Tibial nerve (tissue), 4 donors: ENCODE measurements at regions not wholly inside any gene's neighbourhood (a gene's known extent, or its start where the extent isn't known, plus 50 kb on each side); places are given as distances from the start of the nearest gene placed in this dataset.
A peak's percentile ranks its signal among the peaks of the same experiment; 100 is the strongest.

ENCODE experiments used
- DNase-seq, 2 donors: peaks; one replicate each; pipeline ENCODE4 v3.0.0-alpha.2; 2019; ENCODE audit warnings: low spot score in 2 of 2
- H3K27ac ChIP-seq, 4 donors: fragments of 200-600 bp; sonication (generic) in 3 of 4; one replicate each; pipeline ENCODE4 v1.5.1; 2017 to 2019; ENCODE audit warnings: mild to moderate bottlenecking in 1 of 4
- H3K27me3 ChIP-seq, 2 donors: fragments of 200-600 bp; sonication (generic) in 1 of 2; one replicate each; pipeline versions ENCODE4 v1.5.1 to v1.6.0; 2017 to 2019
- H3K36me3 ChIP-seq, 3 donors: fragments of 200-600 bp; sonication (generic); one replicate each; pipeline ENCODE4 v1.5.1; 2018 to 2019
- H3K4me1 ChIP-seq, 4 donors: fragments of 200-600 bp; sonication (generic) in 3 of 4; one replicate each; pipeline ENCODE4 v1.5.1; 2017 to 2019
- H3K4me3 ChIP-seq, 4 donors: fragments of 200-600 bp; sonication (generic) in 3 of 4; one replicate each; pipeline ENCODE4 v1.5.1; 2017 to 2019; ENCODE audit warnings: mild to moderate bottlenecking in 1 of 4, moderate library complexity in 1 of 4
- H3K9me3 ChIP-seq, 4 donors: fragments of 200-600 bp; sonication (generic) in 3 of 4; one replicate each; pipeline ENCODE4 v1.5.1; 2017 to 2019
- CTCF ChIP-seq, 5 experiments: fragments of 200-600 bp in 3 of 5; fragments of 450-650 bp in 2 of 5; sonication (generic) in 3 of 5; IDR thresholded peaks; one replicate each; pipeline ENCODE4 v1.5.1; 2016 to 2019; ENCODE audit warnings: antibody characterized with exemption in 5 of 5, mild to moderate bottlenecking in 3 of 5, moderate library complexity in 2 of 5
- EP300 ChIP-seq, 2 donors: sonication (generic); formaldehyde crosslinking; IDR thresholded peaks; one replicate each; pipeline ENCODE4 v1.6.1; 2017; ENCODE audit warnings: antibody characterized with exemption in 2 of 2, mild to moderate bottlenecking in 1 of 2
- POLR2A ChIP-seq, 2 donors: fragments of 450-650 bp; IDR thresholded peaks; one replicate each; pipeline ENCODE4 v1.6.1; 2017; ENCODE audit warnings: antibody characterized with exemption in 2 of 2, mild to moderate bottlenecking in 2 of 2, moderate library complexity in 2 of 2
- WGBS, 2 donors: methylation state at CpG; one replicate each; pipeline ENCODE4 v1.1.5; 2018; 5-methylcytosine and 5-hydroxymethylcytosine counted together

GRCh38 chr2:145075454-145076062 is 555.6 kb upstream of the ZEB2 start:
- no peak for TF ChIP-seq EP300 (IDR thresholded peaks at IDR 0.05)
- TF ChIP-seq POLR2A (IDR thresholded peaks at IDR 0.05) = no peak
- TF ChIP-seq CTCF (IDR thresholded peaks at IDR 0.05) = no peak
- Histone ChIP-seq H3K4me3 (no peak overlapping the region), H3K9me3 (no peaks in the 10 kb centered on the region), H3K27ac (no peak overlapping the region), H3K4me1 (peaks cover 0 to 10% (median 5%) of the 10 kb centered on the region in 4 donors), H3K36me3 (no peaks in the 10 kb centered on the region), H3K27me3 (no peaks in the 10 kb centered on the region)
- no peak for DNase-seq
- WGBS, 2 donors = 69 to 75% methylated on average over 1 of the region's 1 CpG

- TF ChIP-seq CTCF (IDR thresholded peaks at IDR 0.05) (no peak), POLR2A (IDR thresholded peaks at IDR 0.05) (no peak), EP300 (IDR thresholded peaks at IDR 0.05) (no peak)
- Histone ChIP-seq H3K4me1 (peaks cover 0 to 19% (median 5%) of the 10 kb centered on the region in 4 donors), H3K36me3 (no peaks in the 10 kb centered on the region), H3K9me3 (peaks cover 0 to 7% (median 0%) of the 10 kb centered on the region in 4 donors), H3K27me3 (no peaks in the 10 kb centered on the region), H3K27ac (no peak overlapping the region), H3K4me3 (no peak overlapping the region)
- no peak for DNase-seq
These were observed 550.8 kb upstream of the ZEB2 start for GRCh38 chr2:145070703-145071102.

GRCh38 chr2:145068509-145068908 is 548.6 kb upstream of the ZEB2 start:
- H3K4me3 ChIP-seq = no peak overlapping the region
- H3K4me1 ChIP-seq = peaks cover 0 to 30% (median 5%) of the 10 kb centered on the region in 4 donors
- H3K27ac ChIP-seq = no peak overlapping the region
- TF ChIP-seq CTCF (IDR thresholded peaks at IDR 0.05) (no peak), EP300 (IDR thresholded peaks at IDR 0.05) (no peak), POLR2A (IDR thresholded peaks at IDR 0.05) (no peak)
- DNase-seq = no peak
- 72 to 80% methylated on average over 2 of the region's 2 CpGs for WGBS, 2 donors
- no peaks in the 10 kb centered on the region for H3K27me3 ChIP-seq
- H3K36me3 ChIP-seq = no peaks in the 10 kb centered on the region
- peaks cover 0 to 7% (median 0%) of the 10 kb centered on the region in 4 donors for H3K9me3 ChIP-seq

GRCh38 chr2:145067549-145068030 is 547.7 kb upstream of the ZEB2 start:
- TF ChIP-seq CTCF (IDR thresholded peaks at IDR 0.05) (no peak), EP300 (IDR thresholded peaks at IDR 0.05) (no peak), POLR2A (IDR thresholded peaks at IDR 0.05) (no peak)
- H3K27me3 ChIP-seq = no peaks in the 10 kb centered on the region
- peaks cover 0 to 30% (median 5%) of the 10 kb centered on the region in 4 donors for H3K4me1 ChIP-seq
- 67 to 84% methylated on average over 6 of the region's 6 CpGs for WGBS, 2 donors
- no peak overlapping the region for H3K4me3 ChIP-seq
- H3K36me3 ChIP-seq = no peaks in the 10 kb centered on the region
- peaks cover 0 to 7% (median 0%) of the 10 kb centered on the region in 4 donors for H3K9me3 ChIP-seq
- DNase-seq = no peak
- H3K27ac ChIP-seq = peak overlapping the region in 2 of 4 donors; percentile 73 to 78

- Histone ChIP-seq H3K4me3 (peak overlapping the region in 1 of 4 donors; percentile 8), H3K27ac (peak overlapping the region; percentile 55 to 78 (median 66))
These were observed 547.1 kb upstream of the ZEB2 start for GRCh38 chr2:145066856-145067548.

More at GRCh38 chr2:145066856-145067548, 547.1 kb upstream of the ZEB2 start:
- Histone ChIP-seq H3K36me3 (no peaks in the 10 kb centered on the region), H3K9me3 (peaks cover 0 to 7% (median 0%) of the 10 kb centered on the region in 4 donors), H3K27me3 (no peaks in the 10 kb centered on the region), H3K4me1 (peaks cover 0 to 30% (median 5%) of the 10 kb centered on the region in 4 donors)
- 38 to 43% methylated on average over 3 of the region's 3 CpGs for WGBS, 2 donors
- DNase-seq = peak in 1 of 2 donors; percentile 23
- TF ChIP-seq EP300 (IDR thresholded peaks at IDR 0.05) (peak in 1 of 2 donors; percentile 59), POLR2A (IDR thresholded peaks at IDR 0.05) (no peak)
